GM20431 (cell line): ENCODE measurements at regions not wholly inside any gene's neighbourhood (a gene's known extent, or its start where the extent isn't known, plus 50 kb on each side); places are given as distances from the start of the nearest gene placed in this dataset.

ENCODE experiments used
- in situ Hi-C: fragments of 300-500 bp; cut with MseI, MboI; formaldehyde crosslinking; loops from one replicate; pipeline ENCODE4 v1.15.0; 2020; ENCODE audit warnings: low sequenced_read_pairs; ENCODE audit not compliant: unreplicated experiment

DNA sequence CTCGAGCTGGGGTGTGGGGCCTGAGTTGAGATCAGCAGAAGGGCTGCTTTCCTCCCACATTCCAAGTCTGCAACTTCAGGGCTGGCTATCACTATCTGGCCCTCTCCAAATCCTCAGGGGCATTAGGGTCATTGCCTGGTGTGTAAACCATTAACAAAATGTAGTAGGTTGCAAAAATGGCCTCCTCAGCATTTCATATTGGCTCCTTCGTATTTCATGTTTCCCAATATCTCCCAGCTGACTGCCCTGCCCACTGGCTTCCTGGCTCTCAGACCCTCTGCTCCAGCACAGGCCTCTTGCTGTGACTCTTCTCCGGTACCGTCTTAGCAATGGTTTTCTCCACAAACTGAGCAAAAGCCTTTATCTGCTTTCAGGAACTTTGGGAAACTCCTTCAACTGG lies 113.8 kb downstream of the GADD45G start:
- in situ Hi-C loops: no loop called here

DNA sequence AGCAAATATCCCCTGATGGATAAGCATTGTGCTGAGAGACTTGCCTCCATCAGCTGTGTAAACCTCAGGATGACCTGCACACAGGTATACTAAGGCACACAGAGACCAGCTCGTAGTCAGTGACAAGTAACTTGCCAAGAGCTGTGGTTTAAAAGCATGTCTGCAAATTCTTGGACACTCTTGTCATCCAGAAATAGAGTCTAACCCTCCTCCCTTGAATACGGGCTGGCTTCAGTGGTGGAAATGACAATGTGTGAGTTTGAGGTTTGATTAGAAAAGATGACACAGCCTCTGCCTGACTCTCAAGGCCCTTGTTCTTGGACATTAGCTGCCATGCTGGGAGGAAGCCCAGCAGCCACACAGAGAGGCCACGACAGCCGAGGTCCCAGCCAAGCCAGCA lies 114.4 kb downstream of the GADD45G start:
- in situ Hi-C loops: no loop called here

DNA sequence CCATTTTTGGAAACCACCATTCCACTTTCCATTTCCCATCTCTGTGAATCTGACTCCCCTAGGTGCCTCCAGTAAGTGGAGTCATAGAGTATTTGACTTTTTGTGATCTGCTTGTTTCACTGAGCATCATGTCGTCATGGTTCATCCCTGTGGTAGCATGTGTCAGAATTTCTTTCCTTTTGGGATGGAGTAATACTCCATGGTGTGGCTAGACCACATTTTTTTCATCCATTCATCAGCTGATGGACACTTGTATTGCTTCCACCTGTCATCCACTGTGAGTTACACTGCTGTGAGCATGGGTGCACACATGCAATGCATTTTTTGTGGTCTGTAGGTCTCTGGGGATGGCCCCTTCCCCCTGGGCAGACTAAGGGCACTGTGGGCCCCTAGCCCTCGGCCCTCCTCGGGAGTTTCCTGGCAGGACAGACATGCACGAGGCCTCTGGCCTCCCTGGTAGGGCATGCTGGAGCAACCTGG lies 115.9 kb downstream of the GADD45G start:
- in situ Hi-C loops: no loop called here

DNA sequence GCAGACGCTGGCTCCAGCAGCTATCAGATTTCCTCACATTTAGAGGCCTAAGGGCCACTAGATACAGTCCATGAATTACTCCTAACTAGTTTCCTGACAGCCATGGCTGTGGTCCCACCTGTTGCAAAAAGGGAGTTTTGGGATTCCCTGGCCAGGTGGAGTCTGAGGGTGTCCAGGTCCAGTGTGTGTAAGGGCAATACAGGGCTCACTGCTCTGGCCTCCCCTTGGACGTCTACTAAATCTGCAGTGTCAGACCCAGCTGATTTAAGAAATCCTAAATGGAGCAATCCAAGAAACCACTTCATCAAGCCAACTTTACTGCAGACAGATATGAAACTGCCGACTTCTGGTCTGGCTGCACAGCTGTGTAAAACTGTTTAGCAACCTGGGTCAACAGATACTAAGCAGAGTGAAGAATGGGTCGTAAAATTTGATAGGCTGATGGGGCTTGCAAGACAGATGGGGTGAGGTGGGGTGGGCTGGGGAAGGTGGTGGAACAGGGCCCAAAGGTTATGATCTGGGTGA lies 116.4 kb downstream of the GADD45G start:
- in situ Hi-C loops: no loop called here

DNA sequence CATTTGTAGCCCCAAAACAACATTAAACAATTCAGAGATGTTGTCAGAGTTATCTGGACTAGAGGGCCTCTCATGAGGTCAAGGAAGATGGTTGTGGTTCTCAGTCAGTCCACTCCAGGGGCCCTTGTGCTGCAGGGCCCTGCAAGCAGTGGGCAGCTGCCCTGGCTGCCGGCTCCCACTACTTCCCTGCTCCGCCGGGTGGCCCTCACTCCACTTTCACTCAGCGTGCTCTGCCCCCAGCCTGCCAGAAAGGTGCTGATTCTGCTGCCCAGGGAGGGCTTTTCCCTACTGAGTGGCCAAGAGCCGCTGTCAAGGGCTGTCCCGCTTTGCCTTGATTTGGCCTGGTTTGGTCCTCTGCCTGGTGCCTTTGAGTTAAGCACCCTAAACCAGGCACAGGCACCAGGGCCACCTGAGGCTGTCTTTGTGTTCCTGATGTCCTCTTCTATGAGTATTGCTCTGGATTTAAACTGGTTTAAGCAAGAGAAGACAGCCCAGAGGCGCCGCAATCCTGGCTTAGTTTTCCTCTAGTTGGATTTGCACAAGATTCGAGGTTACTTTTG lies 117.2 kb downstream of the GADD45G start:
- in situ Hi-C loops: no loop called here

DNA sequence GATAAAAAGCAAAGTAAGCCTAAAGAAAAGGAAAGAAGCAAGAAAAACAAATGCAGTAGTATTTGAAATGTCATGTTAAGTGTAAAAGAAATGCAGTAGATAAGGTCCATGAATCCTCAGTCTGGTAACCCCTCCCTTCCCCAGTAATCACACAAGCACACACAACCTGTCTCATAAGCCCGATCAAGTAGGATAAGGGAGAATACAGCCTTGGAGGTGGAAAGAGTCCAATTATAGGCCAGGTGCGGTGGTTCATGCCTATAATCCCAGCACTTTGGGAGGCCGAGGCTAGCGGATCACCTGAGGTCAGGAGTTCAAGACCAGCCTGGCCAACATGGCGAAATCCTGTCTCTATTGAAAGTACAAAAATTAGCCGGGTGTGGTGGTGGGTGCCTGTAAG lies 117.9 kb downstream of the GADD45G start:
- in situ Hi-C loops: no loop called here

DNA sequence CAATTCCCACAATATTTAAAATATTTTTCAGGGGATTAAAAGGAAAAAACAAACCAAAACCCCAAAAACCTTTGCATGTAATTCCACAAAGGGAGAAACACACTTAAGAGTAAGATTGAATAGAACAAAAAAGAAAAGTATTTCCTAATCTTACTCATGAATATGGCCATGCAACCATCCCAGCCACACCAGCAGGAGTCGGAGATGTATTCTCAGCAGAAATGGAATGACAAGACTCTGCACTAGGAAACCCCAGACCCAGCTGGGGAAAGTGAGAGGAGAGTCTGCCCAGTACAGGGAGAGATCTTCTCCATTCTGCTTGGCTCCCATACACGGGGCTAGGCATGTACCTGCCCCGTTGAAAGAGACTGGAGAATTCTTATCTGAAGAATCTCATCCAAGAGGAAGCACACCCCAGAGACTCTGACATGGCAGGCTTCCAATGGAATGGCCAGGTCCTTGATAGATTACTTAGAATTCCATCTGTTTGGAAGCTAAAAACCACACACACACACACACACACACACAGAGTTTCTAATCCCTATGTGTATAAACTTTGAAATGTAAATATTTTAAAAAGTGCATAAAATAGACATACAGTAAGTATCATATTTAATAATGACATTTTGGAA lies 118.8 kb downstream of the GADD45G start:
- in situ Hi-C loops: no loop called here

DNA sequence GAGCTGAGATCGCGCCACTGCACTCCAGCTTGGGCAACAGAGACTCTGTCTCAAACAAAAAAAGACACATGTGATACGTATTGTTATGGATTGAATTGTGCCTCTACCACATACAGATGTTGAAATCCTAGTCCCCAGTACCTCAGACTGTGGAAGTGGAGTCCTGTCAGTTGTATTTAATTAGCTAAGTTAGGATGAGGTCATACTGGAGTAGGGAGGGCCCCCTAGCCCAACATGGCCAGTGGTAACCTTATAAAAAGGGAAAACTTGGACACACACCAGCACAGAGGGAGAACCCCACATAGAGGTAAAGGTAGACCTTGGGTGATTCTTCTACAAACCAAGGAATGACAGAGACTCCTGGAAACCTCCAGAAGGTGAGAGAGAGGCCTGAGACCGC lies 119.8 kb downstream of the GADD45G start:
- in situ Hi-C loops: no loop called here

DNA sequence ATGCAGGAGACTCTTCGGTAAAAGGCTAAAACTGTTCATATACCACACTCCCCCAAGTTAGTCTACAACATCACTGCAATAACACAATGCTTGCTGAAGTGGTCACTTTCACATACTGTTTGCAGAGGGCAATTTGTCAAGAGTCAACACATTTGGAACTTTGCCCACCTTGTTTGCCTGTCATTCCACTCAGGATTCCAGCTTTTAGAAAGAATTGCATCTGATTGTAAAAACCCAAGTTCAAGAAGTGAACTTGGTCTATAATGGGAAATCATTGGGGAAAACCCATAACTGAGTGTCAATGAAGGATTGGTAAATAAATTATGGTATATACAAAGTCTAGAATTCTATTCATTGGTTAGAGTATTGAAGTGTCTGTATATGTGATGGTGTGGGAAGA lies 120.5 kb downstream of the GADD45G start:
- in situ Hi-C loops: no loop called here

DNA sequence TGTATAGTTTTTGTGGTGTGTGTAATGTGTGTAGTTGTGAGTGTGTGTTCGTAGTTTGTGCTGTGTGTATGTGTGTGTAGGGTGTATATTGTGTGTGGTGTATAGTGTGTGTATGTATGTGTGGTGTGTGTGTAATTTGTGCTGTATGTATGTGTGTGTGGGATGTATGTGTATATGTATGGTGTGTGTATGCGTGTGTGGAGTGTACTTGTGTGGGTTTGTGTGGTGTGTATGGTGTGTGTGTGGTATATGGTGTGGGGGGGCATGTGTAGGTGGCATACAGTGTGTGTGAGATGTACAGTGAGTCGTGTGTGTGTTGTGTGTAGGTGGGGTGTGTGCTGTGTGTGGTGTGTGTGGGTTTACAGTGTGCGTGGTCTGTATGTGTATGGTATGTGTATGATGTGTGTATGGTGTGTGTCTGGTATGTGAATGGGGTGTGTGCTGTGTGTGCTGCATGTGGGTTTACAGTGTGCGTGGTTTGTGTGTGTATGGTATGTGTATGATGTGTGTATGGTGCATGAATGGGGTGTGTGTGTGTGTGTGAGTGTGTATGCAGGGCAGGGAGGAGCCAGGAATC lies 125.2 kb downstream of the GADD45G start:
- in situ Hi-C loops: no loop called here

DNA sequence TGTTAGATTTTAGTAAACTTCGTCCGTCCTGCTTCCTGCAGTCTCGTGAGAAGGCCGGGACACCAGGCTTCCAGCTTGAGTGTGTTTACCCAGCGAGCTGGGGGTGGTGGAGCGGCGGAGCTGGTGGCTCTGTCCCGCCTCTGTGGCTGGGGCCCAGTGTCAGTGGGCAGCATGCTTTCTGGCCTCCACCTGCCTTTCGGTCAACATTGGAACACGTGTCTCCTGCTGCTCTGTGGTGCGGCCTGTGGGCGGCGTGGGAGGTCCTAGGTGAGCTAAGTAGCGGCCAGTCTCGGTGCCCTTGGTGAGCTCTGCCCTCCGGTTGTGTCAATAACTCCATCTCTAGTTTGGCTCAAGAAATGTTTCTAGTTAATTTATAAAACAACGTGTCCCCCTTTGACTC lies 125.9 kb downstream of the GADD45G start:
- in situ Hi-C loops: no loop called here

DNA sequence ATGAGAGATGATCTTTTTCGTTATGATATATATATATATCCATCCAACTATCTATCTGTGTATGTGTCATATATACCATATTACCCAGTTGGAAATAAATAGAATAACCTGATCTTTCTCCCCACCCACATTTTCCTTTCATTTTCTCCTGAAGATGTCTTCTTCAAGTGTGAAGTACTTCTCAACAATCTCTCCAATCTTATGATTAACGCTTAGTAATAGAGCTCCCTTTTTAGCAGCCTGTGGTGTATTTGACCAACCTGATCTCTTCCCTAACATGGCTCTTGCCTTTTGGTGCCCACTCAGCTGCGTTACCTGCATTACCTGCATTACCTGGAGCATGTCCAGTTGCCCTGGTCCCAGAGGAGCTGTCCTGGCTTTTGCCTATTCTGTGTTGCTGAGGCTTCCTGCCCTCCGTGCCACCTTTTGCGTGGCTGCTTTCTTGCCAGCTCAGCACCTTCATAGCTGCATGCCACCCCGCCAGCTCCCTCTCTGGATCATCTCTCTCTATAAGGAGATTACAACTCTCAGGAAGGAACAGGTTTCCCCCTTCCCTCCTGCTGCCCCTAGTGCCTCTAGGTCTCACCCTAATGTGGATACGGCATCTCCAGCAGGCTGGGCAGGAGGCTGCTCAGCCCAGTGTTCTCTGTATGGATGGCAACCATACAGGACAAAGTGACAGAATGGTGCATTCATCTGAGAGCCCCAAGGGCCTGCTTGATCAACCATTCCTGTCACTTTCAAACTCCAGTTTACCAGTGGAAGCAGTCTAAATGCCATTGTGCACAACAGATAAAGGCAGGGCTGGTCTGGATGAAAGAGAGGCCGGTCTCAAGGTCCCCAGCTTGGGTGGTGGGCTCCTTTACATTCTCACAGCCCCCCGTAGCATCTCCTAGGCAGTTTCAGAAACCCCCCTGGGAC lies 126.7 kb downstream of the GADD45G start:
- in situ Hi-C loops: no loop called here

DNA sequence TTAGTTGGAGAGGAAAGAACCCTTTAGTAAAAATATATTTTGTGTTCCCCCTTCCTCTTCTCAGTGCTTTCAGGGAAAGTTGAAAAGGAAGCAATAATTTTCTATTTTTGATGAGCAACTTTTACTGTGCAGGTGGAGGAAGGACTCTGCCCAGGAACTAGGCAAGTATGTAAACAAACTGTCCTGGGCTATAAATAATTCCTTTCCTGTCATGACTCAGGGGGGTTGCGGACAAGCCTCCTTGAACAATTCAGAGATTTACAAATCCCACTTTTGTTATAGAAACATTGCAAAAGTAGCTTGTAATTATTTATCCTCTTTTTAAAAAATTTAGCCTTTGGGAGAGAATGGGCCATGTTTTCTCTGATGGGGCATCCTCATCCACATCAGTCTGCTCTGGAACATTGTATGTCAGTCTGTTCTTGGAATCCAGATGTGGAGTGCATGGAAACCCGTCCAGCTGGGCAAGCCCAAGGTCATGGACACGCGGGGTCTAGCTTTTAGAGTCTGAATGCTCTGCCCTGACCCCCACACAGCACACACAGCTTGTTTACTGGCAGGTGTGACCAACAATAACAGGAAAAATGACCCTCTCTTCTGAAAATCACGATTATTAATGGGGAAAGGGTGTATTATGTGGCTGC lies 127.6 kb downstream of the GADD45G start:
- in situ Hi-C loops: no loop called here

DNA sequence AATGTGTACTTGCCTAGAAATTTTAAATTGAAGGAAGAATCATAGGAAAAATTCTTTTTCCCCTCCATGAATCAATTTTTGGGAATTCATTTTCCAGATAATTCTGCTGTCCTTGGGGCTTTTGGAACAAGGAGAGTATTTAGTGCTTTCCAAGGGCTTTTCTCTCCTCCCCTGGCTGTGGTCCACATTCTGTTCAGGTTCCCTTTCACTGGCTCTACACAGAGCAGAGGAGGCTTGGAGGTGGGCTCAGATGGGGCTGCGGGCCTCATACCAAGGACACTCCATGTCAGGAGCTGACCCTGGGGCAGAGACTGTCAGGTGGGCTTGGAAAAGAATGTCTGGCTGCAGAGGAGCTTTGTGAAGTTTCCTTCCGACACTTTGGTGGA lies 128.1 kb downstream of the GADD45G start:
- in situ Hi-C loops: no loop called here

DNA sequence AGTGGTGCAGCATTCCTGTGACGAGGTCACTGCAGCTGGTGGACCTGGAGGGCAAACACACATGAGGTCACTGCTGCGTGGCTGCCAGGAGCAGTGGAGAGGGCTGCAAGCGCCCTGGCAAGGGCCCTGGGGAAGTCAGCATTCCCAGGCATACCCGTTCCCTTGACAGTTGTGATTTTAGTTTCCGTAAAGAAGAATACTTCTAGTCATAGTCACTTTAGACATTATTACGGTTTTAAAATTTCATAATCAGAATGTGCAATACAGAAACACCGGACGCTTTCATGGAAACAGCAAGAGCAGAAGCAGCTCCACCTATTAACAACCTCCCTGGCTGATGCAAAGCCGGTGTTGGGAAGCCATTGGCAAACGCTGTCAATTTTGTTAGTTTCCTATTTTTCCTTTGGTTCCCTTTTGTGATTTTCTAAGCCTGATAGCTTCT lies 129.8 kb downstream of the GADD45G start:
- in situ Hi-C loops: no loop called here

DNA sequence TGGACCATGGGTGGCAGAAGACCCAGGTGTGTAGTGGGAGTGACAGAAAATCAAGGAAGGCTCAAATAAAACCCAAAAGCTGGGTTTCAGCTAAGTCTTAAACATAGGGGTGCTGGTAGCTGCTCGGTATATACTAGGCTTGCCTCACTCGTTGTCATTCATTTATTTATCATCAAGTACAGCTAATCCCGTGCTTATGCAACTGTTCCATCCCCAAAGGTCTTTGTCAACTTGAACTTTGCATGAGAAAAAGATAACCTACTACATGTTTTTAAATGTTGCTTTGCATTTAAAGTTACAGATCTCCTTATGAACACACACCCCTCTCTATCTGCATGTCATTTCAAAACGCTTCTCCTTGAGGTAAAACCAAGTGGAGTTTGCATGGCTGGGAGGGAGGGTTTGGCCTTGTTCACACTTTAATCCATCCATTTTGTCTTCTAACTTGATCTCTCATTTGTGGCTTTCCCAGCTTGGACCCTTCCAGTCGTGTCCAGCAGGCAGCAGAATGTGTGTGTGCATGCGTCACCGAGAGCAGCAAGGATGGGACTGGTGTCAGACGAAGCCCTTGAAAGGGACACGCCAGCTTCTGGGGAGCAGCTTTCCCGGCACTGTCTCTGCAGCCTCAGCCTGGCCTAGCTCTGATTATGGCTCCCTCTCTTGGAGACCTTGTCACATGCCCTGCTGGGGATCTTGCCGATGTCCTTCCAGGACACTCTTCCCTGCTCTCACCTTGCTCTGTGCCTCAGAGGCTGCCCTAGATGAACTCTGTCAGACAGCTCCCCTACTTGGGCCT lies 133.5 kb downstream of the GADD45G start:
- in situ Hi-C loops: no loop called here

DNA sequence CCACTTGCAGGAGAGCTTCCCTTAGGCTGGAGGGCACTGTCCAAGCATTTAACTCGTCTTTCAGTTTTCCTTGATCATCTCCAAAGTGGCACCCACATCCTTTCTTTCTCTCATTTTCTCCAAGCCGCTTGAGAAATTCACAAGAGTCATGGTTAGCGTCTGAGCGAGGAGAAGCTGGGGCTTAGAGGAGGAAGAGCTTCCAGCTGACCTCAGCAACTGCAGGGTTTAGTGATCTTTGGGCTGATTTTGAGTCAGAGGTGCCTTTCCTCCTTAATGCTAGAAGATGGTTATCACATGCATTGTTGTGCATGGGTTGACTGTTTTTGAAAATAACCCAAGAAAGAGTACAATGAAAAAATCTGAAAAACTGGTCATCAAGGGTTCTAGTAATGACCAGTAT lies 134.7 kb downstream of the GADD45G start:
- in situ Hi-C loops: no loop called here

DNA sequence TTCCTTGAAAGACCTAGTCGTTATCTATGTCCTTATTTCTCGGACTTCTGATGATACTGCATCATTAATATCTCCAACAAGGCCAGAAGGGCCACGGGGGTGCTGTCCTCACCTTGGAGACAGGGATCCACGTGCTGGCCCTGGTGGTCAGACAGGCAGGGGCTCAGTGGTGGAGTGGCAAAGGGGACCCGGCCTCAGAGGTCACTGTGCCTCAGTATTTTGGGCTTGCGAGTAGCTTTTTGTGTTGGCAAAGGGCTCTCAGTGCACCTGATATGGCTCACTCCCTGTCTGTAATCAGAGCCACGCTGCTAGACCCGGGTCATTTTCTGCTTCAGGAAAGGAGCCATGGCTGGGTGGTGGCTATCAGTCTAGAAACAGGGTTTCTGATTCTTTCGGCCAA lies 135.1 kb downstream of the GADD45G start:
- in situ Hi-C loops: no loop called here

DNA sequence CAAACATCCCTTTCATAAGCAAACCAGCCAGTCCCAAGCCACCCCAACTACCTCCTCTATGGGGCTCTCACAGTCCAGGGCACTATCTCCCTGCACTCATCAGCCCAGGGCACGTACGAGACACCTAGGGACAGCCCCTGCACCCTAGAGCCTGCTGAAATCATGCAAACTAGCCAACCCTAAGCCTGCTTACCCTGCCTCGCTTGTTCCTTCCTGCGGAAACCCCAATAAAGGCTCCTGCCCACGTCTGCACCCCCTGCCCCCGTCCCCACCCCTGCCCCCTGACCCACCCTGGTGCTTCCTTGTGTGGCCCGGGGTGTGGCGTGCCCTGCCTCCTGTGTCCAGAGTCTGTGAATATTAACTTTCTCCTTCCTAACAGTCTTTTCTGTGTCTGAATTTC lies 135.9 kb downstream of the GADD45G start:
- in situ Hi-C loops: no loop called here
